ENCODE measurements at regions not wholly inside any gene's neighbourhood (a gene's known extent, or its start where the extent isn't known, plus 50 kb on each side); places are given as distances from the start of the nearest gene placed in this dataset.

- Histone ChIP-seq H3K79me1 (ENCODE audit: low read depth in 1 of 2, low read length in 2 of 2) (no peaks in the 10 kb centered on the region), H3K14ac (replicated peaks; ENCODE audit: low read depth, low read length) (no peak overlapping the region), H3K4me3 (ENCODE audit: insufficient read depth, low read depth, low read length) (no peak overlapping the region), H2BK5ac (ENCODE audit: low read depth, low read length, poor library complexity, severe bottlenecking) (no peak overlapping the region), H4K5ac (ENCODE audit: low read depth, low read length) (no peak overlapping the region), H4K8ac (ENCODE audit: low read depth in 2 of 2, low read length in 2 of 2) (no peak overlapping the region), H2BK15ac (ENCODE audit: low read depth, low read length) (no peak overlapping the region), H3K27ac (ENCODE audit: insufficient read depth, low read length) (no peak overlapping the region), H3K9me1 (ENCODE audit: insufficient read depth, low read length) (no peaks in the 10 kb centered on the region), H3K23ac (ENCODE audit: low read depth, low read length) (no peak overlapping the region), H4K91ac (ENCODE audit: insufficient read depth, low read depth, low read length) (no peak overlapping the region), H3K4me2 (ENCODE audit: low read depth, low read length) (no peak overlapping the region), H2BK120ac (ENCODE audit: low read depth, low read length) (no peak overlapping the region), H3K9me3 (ENCODE audit: control insufficient read depth, insufficient read depth, low read length) (no peaks in the 10 kb centered on the region), H2AK9ac (replicated peaks; ENCODE audit: low read depth, low read length, poor library complexity) (no peak overlapping the region), H2AFZ (replicated peaks; ENCODE audit: low read length, poor library complexity) (no peak overlapping the region), H3K18ac (ENCODE audit: low read depth, low read length) (no peak overlapping the region), H3K56ac (ENCODE audit: extremely low read depth, insufficient read depth, low read length) (no peak overlapping the region), H3K9ac (ENCODE audit: low read depth, low read length) (no peak overlapping the region), H3K4ac (ENCODE audit: low read depth, low read length) (no peak overlapping the region), H2BK20ac (ENCODE audit: low read depth, low read length) (no peak overlapping the region), H3K4me1 (ENCODE audit: control insufficient read depth, insufficient read depth, low read length) (no peaks in the 10 kb centered on the region), H2AK5ac (ENCODE audit: low read depth, low read length) (no peak overlapping the region), H3K36me3 (ENCODE audit: control insufficient read depth, insufficient read depth, low read length) (no peaks in the 10 kb centered on the region), H3K27me3 (ENCODE audit: control insufficient read depth, insufficient read depth, low read length) (no peaks in the 10 kb centered on the region), H4K20me1 (ENCODE audit: insufficient read depth, low read length) (no peaks in the 10 kb centered on the region)
- ChIA-PET CTCF (no interaction called here), POLR2A (ENCODE audit: unreplicated experiment) (no interaction called here)
- DNase-seq, result no peak
- TF ChIP-seq MAFK (IDR thresholded peaks at IDR 0.05; ENCODE audit: low read depth, low read length) (no peak), RFX5 (IDR thresholded peaks at IDR 0.05; ENCODE audit: low read depth, low read length) (no peak), RAD21 (IDR thresholded peaks at IDR 0.05; ENCODE audit: low read length) (no peak)
- dilution Hi-C loops (cut with HindIII; ENCODE audit: low sequenced_read_pairs, unreplicated experiment) (no loop called here), intact Hi-C loops (cut with micrococcal nuclease) (no loop called here), in situ Hi-C loops (cut with MboI; ENCODE audit: low sequenced_read_pairs) (no loop called here)
- 91% methylated on average over 7 of the region's 23 CpGs; no CpG with 5 or more reads in 1 of the 2 experiments for WGBS, 2 experiments (ENCODE audit: extremely low coverage in 2 of 2, insufficient read length in 1 of 2)
- no peak for ATAC-seq (ENCODE audit: low read depth)
- no TSS peak for BruUV-seq (replicated peaks)
Observed at GRCh38 chr5:60415443-60415842, 284.5 kb downstream of the DEPDC1B start.
